DOHH2 (cell line): ENCODE measurements at regions not wholly inside any gene's neighbourhood (a gene's known extent, or its start where the extent isn't known, plus 50 kb on each side); places are given as distances from the start of the nearest gene placed in this dataset.

ENCODE experiments used
- H3F3A ChIP-seq: fragments of 200-600 bp; sonication (generic), shearing (Covaris generic); 2 replicates; pipeline ENCODE4 v1.6.0; 2016; ENCODE audit warnings: antibody characterized with exemption, mild to moderate bottlenecking; ENCODE audit not compliant: control insufficient read depth, insufficient read depth
- H3K27ac ChIP-seq: fragments of 200-600 bp; sonication (generic); 2 replicates; pipeline ENCODE4 v1.5.1; 2014; ENCODE audit warnings: low read depth, mild to moderate bottlenecking, low read length, moderate library complexity
- H3K27me3 ChIP-seq: fragments of 200-600 bp; sonication (generic); 2 replicates; pipeline ENCODE4 v1.6.1; 2014; ENCODE audit warnings: mild to moderate bottlenecking, low read length, mixed read lengths; ENCODE audit not compliant: control insufficient read depth
- H3K36me3 ChIP-seq: fragments of 200-600 bp; sonication (generic); 2 replicates; pipeline ENCODE4 v1.6.1; 2014; ENCODE audit warnings: mild to moderate bottlenecking, low read length, moderate library complexity, mixed read lengths; ENCODE audit not compliant: control insufficient read depth
- H3K4me1 ChIP-seq: fragments of 200-600 bp; sonication (generic); 2 replicates; pipeline ENCODE4 v1.6.1; 2014; ENCODE audit warnings: mild to moderate bottlenecking, low read length, mixed read lengths; ENCODE audit not compliant: control insufficient read depth
- H3K4me2 ChIP-seq: fragments of 200-600 bp; sonication (generic); 2 replicates; pipeline ENCODE4 v1.6.0; 2014; ENCODE audit warnings: mild to moderate bottlenecking, low read length, moderate library complexity
- H3K4me3 ChIP-seq: fragments of 200-600 bp; sonication (generic); 2 replicates; pipeline ENCODE4 v1.5.1; 2014; ENCODE audit warnings: mild to moderate bottlenecking, low read length, mixed read lengths
- H3K79me2 ChIP-seq: fragments of 200-600 bp; sonication (generic); 2 replicates; pipeline ENCODE4 v1.6.1; 2014; ENCODE audit warnings: mild to moderate bottlenecking, low read length, mixed read lengths; ENCODE audit not compliant: control insufficient read depth
- H3K9me2 ChIP-seq: fragments of 200-600 bp; sonication (generic); replicated peaks from 2 replicates; pipeline ENCODE4 v1.6.1; 2014; ENCODE audit warnings: mild to moderate bottlenecking, low read length, mixed read lengths; ENCODE audit not compliant: control insufficient read depth
- H3K9me3 ChIP-seq: fragments of 200-600 bp; sonication (generic); 2 replicates; pipeline ENCODE4 v1.6.1; 2014; ENCODE audit warnings: antibody characterized with exemption, low read length, mixed read lengths; ENCODE audit not compliant: control insufficient read depth, insufficient read depth
- H4K20me1 ChIP-seq: fragments of 200-600 bp; sonication (generic); 2 replicates; pipeline ENCODE4 v1.6.0; 2014; ENCODE audit warnings: low read depth, mild to moderate bottlenecking, antibody characterized with exemption, low read length, moderate library complexity; ENCODE audit not compliant: control insufficient read depth, insufficient read depth
- EZH2phosphoT487 ChIP-seq: fragments of 200-600 bp; sonication (generic); IDR thresholded peaks from 2 replicates; pipeline ENCODE4 v1.6.1; 2017; ENCODE audit warnings: borderline replicate concordance, mild to moderate bottlenecking, antibody characterized with exemption, low read length, moderate library complexity, mixed read lengths
- TF ChIP-seq, protein P1 (sequence below): fragments of 200-600 bp; sonication (generic); IDR thresholded peaks from one replicate; pipeline ENCODE4 v1.5.1; 2014; ENCODE audit warnings: antibody characterized with exemption, mild to moderate bottlenecking, low read depth, low read length; ENCODE audit not compliant: poor library complexity, severe bottlenecking

GRCh38 chr6:130697995-130698535, 129.1 kb upstream of the SMLR1 start:
- H3F3A ChIP-seq = no peaks in the 10 kb centered on the region
- H3K9me2 ChIP-seq = no peaks in the 10 kb centered on the region
- H3K9me3 ChIP-seq = no peaks in the 10 kb centered on the region
- H3K4me1 ChIP-seq = no peaks in the 10 kb centered on the region
- H3K27me3 ChIP-seq = peaks cover 13% of the 10 kb centered on the region
- TF ChIP-seq, protein P1, sequence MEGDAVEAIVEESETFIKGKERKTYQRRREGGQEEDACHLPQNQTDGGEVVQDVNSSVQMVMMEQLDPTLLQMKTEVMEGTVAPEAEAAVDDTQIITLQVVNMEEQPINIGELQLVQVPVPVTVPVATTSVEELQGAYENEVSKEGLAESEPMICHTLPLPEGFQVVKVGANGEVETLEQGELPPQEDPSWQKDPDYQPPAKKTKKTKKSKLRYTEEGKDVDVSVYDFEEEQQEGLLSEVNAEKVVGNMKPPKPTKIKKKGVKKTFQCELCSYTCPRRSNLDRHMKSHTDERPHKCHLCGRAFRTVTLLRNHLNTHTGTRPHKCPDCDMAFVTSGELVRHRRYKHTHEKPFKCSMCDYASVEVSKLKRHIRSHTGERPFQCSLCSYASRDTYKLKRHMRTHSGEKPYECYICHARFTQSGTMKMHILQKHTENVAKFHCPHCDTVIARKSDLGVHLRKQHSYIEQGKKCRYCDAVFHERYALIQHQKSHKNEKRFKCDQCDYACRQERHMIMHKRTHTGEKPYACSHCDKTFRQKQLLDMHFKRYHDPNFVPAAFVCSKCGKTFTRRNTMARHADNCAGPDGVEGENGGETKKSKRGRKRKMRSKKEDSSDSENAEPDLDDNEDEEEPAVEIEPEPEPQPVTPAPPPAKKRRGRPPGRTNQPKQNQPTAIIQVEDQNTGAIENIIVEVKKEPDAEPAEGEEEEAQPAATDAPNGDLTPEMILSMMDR = peak; percentile 86
- TF ChIP-seq EZH2phosphoT487 = no peak
- H3K4me3 ChIP-seq = no peak overlapping the region
- no peaks in the 10 kb centered on the region for H3K79me2 ChIP-seq
- H3K36me3 ChIP-seq = no peaks in the 10 kb centered on the region
- H4K20me1 ChIP-seq = no peaks in the 10 kb centered on the region
- H3K4me2 ChIP-seq = no peak overlapping the region
- H3K27ac ChIP-seq = no peak overlapping the region

DNA sequence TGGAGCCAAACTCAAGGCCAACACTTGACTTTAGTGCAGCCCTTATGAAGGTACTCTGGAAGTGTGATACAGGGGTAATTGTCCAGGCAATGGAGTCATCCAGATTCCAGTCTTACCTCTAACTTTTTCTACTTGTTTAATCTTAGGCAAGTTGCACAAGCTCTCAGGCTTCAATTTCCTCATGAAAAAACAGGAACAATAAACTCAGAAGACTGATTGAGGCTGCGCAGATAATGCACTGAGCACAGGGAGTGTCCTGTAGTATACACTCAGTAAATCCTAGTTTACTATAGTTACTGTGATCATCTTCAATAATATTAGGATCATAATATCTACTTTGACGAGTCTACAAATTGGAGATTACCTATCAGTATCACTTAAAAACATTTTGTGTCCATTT, 127.5 kb upstream of the SMLR1 start:
- TF ChIP-seq EZH2phosphoT487 = no peak
- TF ChIP-seq, protein P1 = no peak
- Histone ChIP-seq H3K4me1 (no peaks in the 10 kb centered on the region), H3F3A (no peaks in the 10 kb centered on the region), H3K27me3 (peaks cover 13% of the 10 kb centered on the region), H3K79me2 (no peaks in the 10 kb centered on the region), H3K9me3 (no peaks in the 10 kb centered on the region), H3K27ac (no peak overlapping the region), H4K20me1 (no peaks in the 10 kb centered on the region), H3K4me3 (no peak overlapping the region), H3K4me2 (no peak overlapping the region), H3K9me2 (no peaks in the 10 kb centered on the region), H3K36me3 (no peaks in the 10 kb centered on the region)

GRCh38 chr6:130700397-130700796, 126.8 kb upstream of the SMLR1 start:
- Histone ChIP-seq H3K9me3 (no peaks in the 10 kb centered on the region), H3K36me3 (no peaks in the 10 kb centered on the region), H3K4me1 (no peaks in the 10 kb centered on the region), H4K20me1 (no peaks in the 10 kb centered on the region), H3K9me2 (no peaks in the 10 kb centered on the region), H3K27me3 (peaks cover 13% of the 10 kb centered on the region), H3F3A (no peaks in the 10 kb centered on the region), H3K4me3 (no peak overlapping the region), H3K27ac (no peak overlapping the region), H3K79me2 (no peaks in the 10 kb centered on the region), H3K4me2 (no peak overlapping the region)
- TF ChIP-seq, protein P1 = no peak
- TF ChIP-seq EZH2phosphoT487 = no peak
